Retina (tissue), 1 donor: ENCODE measurements at regions not wholly inside any gene's neighbourhood (a gene's known extent, or its start where the extent isn't known, plus 50 kb on each side); places are given as distances from the start of the nearest gene placed in this dataset.

Experiments
- DNase-seq: peaks from one replicate; pipeline ENCODE4 v3.0.0-alpha.2; 2016

DNA sequence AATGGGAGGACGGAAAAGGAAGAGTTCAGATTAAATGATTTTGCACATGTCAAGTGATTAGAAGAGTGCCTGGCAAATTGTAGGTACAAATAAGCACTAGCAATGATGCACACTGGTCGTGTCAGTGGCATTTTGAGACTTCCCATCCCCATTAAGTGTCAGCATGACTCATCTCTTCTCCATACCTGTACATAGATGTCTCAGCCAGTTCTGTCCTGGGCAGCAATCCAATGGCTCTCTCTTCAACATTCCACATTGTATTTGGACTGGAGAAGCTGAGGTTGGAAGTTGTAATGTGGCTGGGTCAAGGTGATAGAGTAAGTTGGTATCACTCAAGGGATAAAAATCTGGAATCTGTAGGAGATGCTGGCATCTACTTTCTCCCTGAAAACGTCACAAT lies 742.7 kb downstream of the VRK1 start:
- DNase-seq: no peak

DNA sequence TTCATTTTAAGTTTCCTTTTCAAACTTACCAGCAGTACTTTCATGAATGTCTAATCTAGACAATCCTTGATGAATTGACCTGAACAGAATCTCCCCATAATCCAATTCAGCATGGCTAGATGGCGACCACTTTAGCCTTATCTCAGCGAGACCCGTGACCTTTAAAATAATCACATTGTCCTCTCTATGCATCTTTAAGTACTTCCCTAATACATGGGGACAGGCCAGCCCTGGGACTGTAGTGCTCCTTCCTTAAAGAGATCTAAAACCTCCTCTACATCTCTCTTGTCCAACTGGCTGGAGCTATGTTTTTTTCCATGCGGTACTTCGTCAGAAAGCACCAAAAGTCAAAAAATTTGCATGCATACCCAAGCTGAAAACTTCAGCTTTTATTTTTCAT lies 746.0 kb downstream of the VRK1 start:
- no peak for DNase-seq

DNA sequence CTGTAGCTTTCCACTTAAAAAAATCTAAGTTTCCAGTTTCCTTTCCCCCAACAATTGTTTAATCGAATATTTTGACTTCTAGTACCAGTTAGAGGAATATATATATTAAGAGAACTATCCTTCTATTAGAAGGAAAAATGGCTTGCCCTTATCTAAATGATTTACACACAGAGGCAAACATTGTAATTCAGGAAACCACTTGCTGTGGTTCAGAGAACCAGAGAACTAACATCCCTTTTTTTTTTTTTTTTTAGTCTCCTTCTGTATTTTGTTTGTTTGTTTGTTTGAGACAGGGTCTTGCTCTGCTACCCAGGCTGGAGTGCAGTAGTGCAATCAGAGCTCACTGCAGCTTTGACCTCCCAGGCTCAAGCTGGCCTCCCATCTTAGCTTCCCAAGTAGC lies 746.6 kb downstream of the VRK1 start:
- DNase-seq: no peak

DNA sequence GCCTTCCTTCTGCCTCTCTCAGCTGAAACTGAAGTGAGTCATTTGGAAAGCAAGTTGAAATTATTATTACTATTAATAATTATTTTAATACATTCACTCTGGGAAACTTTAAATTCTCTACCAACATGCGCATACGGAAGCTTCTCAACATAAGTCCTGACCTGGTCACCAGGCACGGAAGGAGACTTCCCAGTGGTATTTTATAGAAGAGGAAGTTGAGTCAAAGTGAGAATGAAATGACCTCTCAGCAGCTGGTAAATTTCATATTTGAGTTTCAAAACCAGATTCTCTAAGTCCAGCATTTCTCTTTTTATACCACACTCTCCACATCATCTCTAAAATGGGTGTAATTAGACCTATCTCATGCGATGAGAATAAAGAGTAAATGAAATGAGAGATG lies 747.4 kb downstream of the VRK1 start:
- no peak for DNase-seq

DNA sequence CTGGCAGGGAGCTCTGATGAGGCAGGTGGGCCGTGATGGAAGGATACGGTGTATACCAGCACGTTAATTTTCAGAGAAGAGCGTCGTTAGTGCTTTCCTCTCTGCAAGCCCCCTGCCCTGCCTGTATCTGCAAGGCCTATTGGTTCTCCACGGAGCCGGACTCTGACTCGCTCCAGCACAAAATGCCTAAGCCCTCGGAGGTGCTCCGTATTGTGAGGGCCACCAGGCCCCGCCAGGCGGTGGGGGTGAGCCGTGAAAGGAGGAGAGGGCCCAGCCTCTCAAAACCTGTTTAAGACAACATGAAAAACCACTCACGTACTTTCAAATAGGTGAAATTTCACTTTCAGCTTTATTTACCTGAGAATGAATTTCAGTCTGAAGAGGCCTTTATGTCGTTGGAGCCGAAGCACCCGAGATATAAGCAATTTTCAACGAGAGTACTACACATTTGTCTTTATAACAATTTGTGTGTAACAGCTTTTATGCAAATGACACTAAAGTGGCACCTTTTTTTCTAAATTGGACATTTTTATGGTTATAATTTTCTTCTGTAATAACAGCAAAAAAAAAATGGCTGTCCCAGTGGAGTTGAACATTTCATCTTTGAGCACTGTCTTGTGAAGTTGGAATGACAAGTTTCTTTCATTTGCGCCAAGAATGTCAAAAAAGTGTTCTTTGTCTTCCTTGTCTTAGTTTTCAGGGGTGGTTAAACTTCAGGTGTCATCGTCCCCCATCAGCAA lies 749.5 kb downstream of the VRK1 start:
- no peak for DNase-seq

DNA sequence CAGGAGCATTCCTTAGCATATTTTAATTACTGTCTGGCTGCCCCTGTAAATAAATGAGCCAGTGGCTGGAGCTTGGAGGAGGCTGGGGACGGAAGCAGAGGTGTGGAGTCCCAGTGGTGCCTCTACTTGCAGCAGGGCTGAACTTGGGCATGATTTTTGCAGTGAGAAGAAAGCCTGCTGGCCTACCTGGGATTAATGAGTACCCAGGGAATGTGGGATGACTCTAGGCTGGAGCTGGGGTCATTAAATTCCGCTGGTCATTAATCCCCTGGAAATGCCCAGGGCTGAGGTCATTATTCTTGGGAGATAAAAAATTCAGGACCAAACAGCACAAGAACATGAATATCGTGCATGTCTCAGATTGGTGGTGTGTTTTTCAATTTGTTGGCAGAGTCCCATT lies 753.3 kb downstream of the VRK1 start:
- no peak for DNase-seq

DNA sequence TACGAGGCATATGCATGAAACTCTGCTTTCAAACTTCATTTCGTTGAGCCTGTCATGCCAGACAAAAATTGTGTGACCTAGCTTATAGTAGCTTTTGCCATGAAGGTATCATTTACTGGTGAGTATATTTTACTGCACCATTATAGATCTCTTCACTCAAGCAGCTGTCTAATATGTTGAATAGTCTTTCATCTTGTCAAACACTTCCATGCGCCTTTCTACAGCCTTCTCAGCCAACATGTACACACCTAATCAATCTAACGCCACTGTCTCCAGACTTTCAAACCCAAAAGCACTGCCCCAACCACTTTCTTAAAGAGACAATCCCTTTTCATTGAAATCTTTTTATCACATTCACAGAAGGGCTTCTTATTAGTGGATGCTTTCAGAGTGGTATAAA lies 757.4 kb downstream of the VRK1 start:
- no peak for DNase-seq

DNA sequence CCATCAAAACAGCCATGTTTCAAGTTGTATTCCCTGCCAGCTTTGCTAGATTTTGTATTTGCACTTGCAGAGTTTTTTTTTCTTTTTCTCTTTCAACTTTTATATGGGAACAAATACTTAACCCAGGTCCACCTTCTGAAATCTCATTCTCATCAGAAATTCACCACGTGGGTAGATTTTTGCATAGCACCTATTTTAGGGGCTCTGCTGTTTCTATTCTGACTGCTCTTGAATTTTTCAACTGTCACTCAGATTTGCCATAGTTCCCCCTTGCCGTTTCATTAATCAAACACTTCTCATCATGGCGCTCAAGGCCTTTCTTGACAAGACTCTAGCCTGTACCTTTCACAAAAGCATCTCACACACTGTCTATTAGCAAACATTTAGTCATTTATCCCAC lies 767.2 kb downstream of the VRK1 start:
- no peak for DNase-seq

DNA sequence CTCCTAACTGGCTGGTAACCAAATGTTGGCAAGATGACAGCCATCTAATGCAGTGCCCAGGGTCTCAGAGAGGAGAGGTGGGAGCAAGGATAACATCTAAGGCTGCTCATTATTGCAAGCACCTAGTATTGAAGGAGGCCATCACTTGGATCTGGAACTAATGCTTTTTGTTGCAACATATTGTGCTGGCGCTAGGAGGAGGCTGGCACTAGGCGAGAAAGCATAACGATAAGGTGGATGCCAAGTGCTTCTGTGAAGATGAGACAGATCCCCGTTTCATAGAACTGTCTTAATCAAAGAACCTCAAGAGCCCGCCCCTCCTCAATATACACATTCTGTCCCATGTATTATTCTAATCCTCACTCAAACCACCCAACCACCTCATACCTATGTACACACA lies 774.0 kb downstream of the VRK1 start:
- DNase-seq: no peak

DNA sequence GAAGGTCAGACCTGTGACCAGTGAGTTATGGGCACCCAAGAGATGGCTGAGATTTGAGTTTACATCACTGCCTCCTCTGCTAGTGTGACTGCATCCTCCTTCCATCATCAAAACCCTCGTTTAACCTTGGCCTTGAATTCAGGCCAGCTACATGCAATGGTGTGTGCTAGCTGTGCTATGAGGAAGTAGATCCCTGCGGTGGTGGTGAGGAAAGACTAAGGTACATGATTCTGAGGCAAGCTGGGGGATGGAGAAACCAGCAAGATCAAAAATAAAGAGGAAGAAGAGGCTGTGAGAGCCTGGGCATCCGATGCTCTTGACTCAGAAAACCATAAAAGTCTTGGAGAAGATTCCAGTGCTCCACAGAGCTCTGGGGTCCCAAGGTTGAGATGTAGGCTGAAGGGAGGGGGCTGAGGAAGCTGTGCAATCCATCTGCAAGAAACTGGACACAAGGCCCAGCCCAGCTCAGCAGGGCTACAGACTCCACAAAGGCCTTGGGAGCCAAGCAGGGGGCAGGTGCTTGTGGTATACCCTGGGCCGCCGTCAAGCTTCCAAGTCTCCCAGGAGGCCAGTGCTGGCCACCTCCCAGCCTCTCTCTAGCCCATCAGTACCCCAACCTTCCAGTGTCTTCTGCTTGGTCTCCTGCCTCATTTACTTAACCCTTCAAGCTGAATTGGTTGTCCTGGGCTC lies 774.8 kb downstream of the VRK1 start:
- no peak for DNase-seq

DNA sequence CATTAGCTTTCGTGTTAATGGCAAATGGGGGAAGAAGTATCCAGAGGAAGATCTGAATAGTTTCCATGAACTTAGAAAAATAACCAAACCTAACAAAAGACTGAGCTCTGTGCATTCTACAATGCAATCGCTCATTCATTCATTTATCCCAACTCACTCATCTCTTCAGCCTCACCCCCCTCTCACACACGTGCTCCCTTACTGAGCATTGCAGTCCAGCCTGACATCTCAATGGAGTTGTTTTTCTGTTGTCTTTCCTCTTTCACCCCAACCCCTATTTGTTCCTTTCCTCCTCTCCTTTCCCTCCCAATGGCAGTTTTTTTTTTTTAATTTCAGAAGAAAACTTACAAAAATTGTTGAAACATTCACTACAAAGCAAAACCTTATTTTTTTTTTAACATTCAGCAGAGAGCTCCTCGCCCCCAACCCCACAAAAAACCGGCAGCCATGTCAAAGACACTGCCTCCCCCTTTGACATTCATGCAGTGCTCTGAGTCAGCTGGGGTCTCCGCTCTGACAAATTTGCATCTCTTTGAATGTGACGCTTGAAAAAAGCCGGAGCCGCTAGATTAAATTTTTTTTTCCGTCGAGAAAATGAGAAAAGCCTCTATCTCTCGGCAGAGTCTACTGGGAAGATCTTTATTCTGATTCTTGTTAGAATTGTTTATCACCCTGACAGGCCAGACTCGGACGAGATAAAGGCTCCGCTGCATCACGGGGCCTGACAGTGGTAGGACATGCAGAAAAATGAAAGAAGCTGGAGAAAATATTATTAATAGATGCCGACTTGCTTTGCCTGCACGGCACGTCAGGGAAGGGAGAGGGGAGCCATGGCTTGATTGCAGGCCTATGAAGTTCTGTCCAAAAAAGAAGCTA lies 775.6 kb downstream of the VRK1 start:
- DNase-seq: no peak

DNA sequence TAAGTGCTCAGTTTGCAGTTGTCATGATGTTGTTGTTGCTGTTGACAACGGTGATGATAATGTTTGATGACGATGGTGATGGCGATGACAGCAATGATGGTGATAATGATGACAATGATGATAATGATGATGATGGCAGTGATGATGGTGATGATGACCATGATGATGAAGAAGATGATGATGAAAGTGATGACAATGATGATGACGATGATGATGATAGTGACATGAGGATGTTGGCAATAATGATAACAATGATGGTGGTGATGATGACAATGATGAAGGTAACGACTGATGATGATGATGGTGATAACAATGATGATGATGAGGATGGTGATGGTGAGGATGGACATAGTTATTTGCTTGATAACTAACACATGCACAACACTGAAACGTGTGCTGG lies 778.5 kb downstream of the VRK1 start:
- DNase-seq: no peak

DNA sequence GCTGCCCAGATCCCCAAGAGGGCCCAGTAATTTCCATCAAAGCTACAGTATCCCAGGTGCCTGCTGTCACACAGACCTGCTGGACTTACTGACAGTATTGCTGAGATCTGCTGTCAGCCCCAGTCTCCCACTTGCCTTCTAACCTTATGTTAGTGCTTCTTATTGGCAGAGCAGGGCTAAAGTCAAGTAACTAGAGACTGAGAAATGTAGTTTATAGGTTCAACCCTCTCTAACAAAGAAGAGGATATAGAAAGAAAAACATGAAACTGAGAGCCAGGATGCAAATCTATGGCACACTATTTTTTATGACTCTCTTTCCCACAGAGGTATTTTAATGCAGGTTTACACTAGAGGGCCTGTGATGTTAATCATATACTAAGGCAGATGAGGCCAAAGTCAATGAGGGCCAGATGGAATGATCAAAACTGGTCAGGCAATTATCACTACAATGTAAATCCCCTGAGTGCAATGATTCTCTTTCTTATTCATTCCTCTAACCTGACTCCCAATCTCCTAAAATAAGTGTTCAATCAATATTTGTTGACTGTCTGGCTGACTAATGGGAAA lies 781.9 kb downstream of the VRK1 start:
- DNase-seq: no peak

DNA sequence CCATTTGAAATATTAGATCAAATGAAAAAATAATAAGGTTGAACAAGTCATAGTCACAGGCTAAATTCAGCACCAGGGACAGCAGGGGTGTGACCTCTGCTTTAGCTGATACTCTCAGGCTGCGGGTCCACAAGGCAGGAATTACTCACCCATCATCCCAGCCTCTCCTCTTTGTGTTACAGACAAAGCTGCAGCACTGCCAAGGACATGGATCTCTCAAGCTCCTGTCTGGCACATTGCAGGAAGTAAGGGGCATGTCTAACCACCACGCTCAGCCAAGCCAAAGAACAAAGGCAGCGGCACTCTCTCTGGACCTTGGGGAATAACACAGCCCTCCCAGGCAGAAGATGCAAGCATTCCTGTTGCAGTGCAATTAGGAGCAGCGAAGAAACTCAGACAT lies 783.8 kb downstream of the VRK1 start:
- DNase-seq: peak; percentile 59

DNA sequence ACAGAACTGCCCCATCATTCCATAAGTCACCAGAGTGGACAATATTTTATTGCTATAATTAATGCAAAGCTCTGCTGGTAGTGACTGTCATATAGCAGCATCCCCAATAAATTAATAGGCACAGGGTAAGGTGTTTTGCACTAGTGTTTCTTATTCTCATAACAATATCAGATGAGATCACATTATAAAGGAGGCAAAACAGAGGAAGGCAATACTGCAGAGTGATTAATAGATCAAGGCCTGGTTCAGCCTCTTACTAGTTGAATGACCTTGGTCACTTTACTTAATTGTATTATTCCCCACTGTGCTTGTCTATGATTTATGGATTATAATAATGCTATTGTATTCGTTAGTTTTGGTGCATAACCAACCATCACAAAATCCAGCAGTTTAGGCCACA lies 784.8 kb downstream of the VRK1 start:
- no peak for DNase-seq

DNA sequence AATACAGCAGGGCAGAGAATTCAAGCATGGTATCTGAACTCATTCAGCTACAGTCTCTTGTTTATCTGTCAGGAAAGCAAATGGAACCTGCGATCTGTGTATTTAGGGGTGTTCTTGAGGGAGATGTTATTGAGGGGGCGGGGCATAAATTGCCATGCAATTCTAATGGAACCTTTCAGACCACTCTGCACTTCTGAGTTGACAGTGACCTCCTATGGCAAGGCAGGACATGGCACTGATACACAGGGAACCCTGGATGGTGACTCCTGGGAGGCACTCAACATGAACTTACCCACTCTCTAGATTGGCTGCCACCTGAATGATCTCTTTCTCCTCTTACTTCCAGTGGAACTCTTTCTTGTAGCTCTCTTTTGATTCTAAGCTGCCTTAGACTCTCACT lies 787.3 kb downstream of the VRK1 start:
- no peak for DNase-seq

DNA sequence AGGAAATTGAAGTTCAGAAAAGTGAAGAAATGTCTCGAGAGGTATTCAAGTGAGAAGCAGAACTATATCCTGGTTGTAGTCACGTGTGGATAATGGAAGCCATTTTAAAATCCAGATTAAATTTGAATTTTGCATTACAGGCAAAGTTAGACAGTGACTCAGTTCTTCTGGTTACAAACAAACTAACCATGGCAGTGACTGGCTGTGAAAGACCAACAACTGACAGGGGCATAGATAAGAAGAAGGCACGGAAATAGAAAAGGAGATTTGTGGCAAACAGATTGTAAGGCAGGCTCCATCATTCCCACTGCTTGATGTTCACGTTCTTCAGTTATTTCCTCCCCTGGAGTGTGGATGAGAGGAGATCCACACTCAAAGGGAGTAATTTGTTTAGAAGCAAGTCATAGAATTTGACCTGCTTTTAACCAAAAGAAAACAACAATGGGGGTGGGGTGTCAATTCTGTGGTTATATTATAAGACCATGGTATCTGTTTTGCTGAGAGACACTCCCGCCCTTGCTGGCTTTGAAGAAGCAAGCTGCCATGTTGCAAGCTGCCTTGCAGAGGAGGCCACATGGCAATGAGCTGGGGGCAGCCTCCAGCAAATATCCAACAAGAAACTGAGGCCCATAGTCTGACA lies 795.3 kb downstream of the VRK1 start:
- no peak for DNase-seq

DNA sequence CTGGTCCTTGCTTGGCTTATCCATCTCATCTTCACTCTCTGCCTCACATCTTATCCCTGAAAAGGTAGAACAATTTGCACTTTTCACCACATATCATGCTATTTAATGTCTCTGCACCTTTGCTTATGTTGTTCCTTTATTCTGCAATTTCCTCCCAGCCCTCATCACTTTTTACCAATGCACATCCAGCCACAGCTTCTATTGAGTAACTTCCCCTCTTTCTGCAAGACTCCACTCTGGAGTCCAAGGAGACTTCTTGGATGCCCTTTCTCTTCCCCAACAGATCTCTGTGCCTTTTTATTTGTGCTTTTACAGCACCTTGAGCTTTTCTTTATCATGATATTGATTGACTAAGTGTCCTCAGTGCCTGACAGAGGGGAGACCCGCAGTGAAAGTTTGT lies 797.1 kb downstream of the VRK1 start:
- DNase-seq: no peak

DNA sequence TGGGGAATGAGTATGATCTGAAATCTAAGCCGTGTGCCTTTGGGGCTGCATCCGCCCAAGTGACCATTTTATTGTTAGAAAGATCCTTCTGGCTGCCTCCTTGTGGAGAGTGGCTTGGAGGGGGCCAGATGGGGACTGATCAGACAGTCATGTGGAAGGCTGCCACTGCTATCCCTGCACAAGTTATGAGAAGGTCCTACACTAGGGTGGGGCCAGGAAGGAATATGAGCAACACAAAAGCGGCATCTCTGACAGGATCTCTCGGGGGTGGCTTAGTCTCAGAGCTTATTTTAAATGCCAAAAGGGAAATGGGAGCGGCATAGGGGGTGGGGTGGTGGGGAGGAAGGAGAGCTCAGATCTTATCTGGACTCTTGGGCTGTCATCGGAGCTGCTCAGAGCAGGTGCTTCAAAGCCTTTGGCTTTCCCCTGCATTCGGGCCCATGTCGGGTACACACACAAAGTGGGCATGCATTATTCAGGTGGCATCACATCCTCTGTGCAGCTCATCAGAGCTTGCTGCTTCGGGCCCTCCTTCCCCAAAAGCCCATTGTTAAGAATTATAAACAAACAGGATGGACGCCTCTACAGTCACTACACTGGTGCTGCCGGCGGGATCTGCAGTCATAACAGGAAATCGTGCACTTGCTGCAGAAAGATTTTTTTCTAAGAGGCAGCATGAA lies 805.4 kb downstream of the VRK1 start:
- DNase-seq: no peak

DNA sequence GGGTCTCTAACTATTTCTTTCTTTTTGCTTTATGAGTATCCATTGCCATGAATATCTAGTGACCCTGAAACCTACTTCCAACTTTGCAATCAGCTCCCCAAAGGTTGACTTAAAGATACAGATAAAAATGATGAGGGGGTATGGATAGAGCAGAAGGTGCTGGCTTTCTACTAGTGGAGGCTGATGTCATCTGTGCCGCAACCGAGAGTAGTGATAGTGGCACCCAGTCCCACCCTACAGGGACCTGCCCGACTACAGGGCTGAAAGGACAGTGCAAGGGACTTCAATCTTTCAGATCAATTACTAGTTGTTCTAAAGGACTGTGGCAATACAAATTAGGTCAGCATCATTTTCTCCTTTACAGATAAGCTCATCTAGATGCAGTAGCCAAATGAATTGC lies 806.0 kb downstream of the VRK1 start:
- DNase-seq: no peak

DNA sequence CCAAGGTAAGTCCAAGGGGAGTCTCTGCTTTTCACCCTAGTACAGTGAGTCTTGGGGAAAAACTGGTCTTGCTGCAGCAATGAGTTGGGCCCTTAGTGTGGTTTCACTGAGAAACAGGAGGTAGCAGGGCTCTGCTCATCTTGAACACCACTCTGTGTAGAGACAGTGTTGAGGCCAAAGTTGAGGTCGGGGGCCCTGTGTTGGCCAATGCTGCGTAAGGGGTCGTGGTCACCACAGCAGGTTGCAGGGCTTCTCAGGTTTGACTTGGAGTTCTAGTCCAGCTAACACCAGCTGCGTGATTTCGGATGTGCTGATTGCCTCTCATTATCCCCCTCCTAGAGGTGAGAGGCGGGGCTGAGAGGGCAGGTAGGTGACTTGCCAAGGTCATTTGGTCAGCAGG lies 807.5 kb downstream of the VRK1 start:
- no peak for DNase-seq

DNA sequence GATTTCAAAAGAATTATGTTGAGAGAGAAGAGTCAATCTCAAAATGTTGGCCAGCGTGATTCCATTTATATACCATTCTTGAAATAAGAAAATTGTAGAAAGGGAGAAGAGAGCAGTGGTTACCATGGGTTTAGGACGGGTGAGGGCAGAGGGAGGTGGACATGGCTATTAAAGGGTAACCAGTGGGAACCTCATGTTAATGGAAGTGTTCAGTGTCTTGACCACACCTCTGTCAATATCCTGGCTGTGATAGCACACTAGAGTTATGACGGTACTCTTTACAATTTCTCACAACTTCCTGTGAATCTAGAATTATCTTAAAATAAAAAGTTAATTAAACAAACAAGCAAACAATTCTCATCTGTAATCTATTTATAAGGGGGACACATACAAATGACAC lies 821.2 kb downstream of the VRK1 start:
- no peak for DNase-seq
